HG03521 (cell line): ENCODE measurements at regions not wholly inside any gene's neighbourhood (a gene's known extent, or its start where the extent isn't known, plus 50 kb on each side); places are given as distances from the start of the nearest gene placed in this dataset.
A peak's percentile ranks its signal among the peaks of the same experiment; 100 is the strongest.

ENCODE experiments used
- ATAC-seq: cut with Tn5 transposase; IDR thresholded peaks from one replicate; pipeline ENCODE4 v1.9.1; 2021; ENCODE audit warnings: mild to moderate bottlenecking, moderate library complexity; ENCODE audit not compliant: unreplicated experiment

- peak; percentile 53 for ATAC-seq
Measured at GRCh38 chr7:88700725-88701124, 58.8 kb upstream of the ZNF804B start.

- ATAC-seq = no peak
Measured at GRCh38 chr7:88694207-88694606, 65.3 kb upstream of the ZNF804B start.

- ATAC-seq = no peak
Measured at GRCh38 chr7:88693131-88693530, 66.4 kb upstream of the ZNF804B start.

- ATAC-seq = no peak
Measured at GRCh38 chr7:88692493-88692892, 67.0 kb upstream of the ZNF804B start.

- ATAC-seq = no peak
Measured at GRCh38 chr7:88689821-88690220, 69.7 kb upstream of the ZNF804B start.

GRCh38 chr7:88688222-88688621 lies 71.3 kb upstream of the ZNF804B start:
- ATAC-seq = no peak

- no peak for ATAC-seq
Measured at GRCh38 chr7:88686468-88687229, 72.9 kb upstream of the ZNF804B start.

GRCh38 chr7:88681682-88682081 lies 77.8 kb upstream of the ZNF804B start:
- no peak for ATAC-seq

GRCh38 chr7:88670536-88670935 lies 89.0 kb upstream of the ZNF804B start:
- ATAC-seq = no peak

- no peak for ATAC-seq
Measured at GRCh38 chr7:88669913-88670312, 89.6 kb upstream of the ZNF804B start.

- no peak for ATAC-seq
Measured at GRCh38 chr7:88668591-88668990, 90.9 kb upstream of the ZNF804B start.

GRCh38 chr7:88666626-88667025 lies 92.9 kb upstream of the ZNF804B start:
- ATAC-seq = no peak

- no peak for ATAC-seq
Measured at GRCh38 chr7:88665892-88666514, 93.5 kb upstream of the ZNF804B start.

GRCh38 chr7:88664630-88665233 lies 94.8 kb upstream of the ZNF804B start:
- no peak for ATAC-seq

GRCh38 chr7:88661921-88662320 lies 97.6 kb upstream of the ZNF804B start:
- no peak for ATAC-seq

- ATAC-seq = no peak
Measured at GRCh38 chr7:88647825-88648224, 111.7 kb upstream of the ZNF804B start.

GRCh38 chr7:88638583-88638982 lies 120.9 kb upstream of the ZNF804B start:
- ATAC-seq = no peak

GRCh38 chr7:88637795-88638194 lies 121.7 kb upstream of the ZNF804B start:
- no peak for ATAC-seq

GRCh38 chr7:88635149-88635548 lies 124.4 kb upstream of the ZNF804B start:
- no peak for ATAC-seq

- no peak for ATAC-seq
Measured at GRCh38 chr7:88629559-88629958, 129.9 kb upstream of the ZNF804B start.

- peak; percentile 98 for ATAC-seq
Measured at GRCh38 chr7:88628363-88629085, 131.0 kb upstream of the ZNF804B start.

GRCh38 chr7:88617185-88617584 lies 142.3 kb upstream of the ZNF804B start:
- no peak for ATAC-seq
